HG02759 (cell line): ENCODE measurements at regions not wholly inside any gene's neighbourhood (a gene's known extent, or its start where the extent isn't known, plus 50 kb on each side); places are given as distances from the start of the nearest gene placed in this dataset.

ENCODE experiments used
- ATAC-seq: cut with Tn5 transposase; IDR thresholded peaks from one replicate; pipeline ENCODE4 v1.9.1; 2021; ENCODE audit warnings: mild to moderate bottlenecking, moderate library complexity; ENCODE audit not compliant: unreplicated experiment

DNA sequence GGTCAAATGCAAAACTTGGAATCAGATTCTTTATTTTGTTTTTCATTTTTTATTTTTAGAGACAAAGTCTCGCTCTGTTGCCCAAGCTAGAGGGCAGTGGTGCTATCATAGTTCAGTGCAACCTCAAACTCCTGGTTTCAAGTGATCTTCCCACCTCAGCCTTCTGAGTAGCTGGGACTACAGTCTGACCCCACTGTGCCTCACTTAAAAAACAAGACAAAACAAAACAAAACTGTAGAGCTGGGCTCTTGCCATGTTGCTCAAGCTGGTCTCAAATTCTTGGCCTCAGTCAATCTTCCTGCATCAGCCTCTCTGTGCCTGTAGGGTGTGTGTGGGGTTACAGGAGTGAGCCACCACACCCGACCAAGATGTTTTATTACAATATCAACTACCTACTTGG lies 396.0 kb upstream of the USP24 start:
- ATAC-seq = no peak

DNA sequence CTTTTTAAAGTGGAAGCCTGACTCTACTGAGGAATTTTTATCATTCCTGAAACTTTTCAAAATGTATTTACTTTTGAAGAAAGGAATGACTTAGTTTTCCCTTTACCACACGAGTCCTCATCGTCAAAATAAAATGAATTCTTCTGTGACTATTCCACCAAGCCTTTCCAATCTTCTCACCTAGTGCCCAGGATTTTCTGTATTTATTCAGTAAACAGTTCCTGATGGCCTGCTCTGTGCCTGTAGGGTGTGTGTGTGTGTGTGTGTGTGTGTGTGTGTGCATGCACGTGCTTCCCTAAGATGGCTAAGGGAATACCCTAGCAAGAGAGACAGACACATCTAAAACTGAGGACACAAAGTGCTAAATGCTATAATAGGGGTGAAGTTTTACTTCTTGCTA lies 395.0 kb upstream of the USP24 start:
- ATAC-seq = no peak

DNA sequence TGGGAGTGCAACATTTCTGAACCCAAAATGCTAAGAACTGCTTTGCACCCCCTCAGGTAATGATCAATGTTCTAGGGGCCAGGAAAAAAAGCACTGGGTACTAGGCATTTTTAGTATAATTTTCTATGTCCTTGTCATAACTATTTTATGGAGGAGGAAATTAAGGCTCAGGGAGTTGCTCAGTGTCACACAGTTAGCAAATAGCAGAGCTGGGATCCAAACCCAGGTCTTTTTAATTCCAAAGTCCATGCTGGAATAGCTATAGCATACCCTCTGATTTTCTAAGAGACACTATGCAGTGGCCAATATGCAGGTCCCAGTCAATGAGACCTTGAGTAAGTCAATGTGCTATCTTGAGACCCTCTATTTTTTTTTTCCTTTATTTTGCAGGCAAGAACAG lies 394.5 kb upstream of the USP24 start:
- no peak for ATAC-seq

GRCh38 chr1:55605155-55605554 lies 390.0 kb upstream of the USP24 start:
- ATAC-seq = no peak

DNA sequence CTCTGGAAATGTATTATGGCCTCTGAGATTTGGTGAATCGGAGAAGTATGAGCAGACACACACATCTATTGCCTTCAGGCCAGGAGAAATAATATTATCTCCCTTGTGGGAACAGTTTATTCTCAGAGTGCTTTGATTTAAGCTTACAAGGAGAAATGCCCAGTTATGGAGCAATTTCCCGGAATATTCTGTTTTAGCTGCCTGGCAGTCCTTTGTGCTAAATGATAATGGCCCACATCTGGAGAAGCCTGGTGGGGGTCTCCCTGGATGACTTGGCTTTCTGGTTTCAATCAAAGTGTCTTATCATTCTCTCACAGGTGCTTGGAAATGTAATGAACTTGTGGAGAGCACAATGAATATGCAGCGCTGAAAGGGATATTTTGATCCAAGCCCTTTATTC lies 389.6 kb upstream of the USP24 start:
- no peak for ATAC-seq

DNA sequence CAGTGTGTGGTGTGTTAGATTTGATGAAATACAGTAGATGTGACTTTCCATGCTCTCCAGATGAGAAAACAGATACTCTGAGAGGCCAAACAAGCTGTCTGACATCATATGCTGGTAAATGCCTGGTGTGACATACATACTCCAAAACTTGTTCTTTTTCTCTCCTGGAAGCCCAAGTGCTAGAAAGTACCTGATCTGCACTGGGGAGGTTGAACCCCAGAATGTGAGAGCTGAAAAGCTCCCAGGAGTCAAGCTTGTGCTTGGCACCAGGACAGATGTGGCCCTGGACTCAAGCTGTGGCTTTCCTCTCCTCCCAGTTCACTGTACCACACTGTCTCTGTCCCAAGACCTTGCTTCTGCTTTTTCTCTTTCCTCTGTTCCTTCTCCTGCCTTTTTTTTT lies 389.0 kb upstream of the USP24 start:
- no peak for ATAC-seq

DNA sequence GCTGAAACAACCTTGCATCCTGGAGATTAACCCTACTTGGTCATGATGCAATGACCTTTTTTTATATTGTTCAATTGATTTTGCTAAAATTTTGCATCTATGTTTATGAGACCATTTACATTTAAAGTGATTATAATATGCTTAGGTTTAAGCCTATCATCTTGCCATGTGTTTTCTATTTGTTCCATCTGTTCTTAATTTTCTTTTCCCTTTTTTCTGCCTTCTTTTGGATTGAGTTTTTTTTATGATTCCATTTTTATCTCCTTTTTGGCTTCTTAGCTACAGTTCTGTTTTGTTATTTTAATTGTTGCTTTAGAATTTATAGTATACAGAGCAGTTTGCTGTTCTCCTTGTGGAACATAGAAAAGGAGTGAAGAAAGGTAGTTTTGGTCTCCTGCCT lies 385.1 kb upstream of the USP24 start:
- no peak for ATAC-seq

DNA sequence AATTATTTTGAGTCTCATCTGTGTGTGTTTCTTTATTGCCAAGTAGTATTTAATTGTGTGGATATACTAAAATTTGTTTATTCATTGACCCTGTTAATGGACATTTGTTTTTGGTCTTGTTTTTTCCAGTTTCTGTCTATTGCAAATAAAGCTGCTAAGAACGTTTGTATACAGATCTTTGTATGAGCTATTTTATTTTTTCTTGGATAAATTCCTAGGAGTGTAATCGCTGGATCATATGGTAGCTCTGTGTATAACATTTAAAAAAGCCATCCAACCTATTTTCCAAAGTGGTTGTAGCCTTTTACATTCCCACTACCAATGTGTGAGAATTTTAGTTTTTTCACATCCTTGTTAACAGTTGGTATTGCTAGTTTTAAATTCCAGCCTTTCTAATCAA lies 382.7 kb upstream of the USP24 start:
- ATAC-seq = no peak

DNA sequence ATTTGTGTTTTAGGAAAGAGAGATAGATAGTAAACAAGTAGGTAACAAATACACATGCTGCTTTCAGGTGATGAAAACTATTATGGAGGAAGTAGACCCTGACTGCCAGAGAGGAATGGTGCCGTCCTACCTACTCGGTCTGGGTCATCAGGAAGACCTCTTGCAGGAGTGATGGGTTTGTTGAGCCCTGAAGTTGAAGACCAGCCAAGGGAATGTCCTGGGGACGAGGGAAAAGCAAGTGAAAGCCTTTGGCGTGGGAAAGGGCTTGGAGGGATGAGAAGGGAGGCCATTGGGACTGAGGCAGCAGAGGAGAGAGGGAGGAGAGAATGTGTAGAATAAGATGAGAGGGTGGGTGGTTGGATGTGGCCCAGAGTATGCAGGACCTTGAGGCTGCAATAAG lies 379.5 kb upstream of the USP24 start:
- no peak for ATAC-seq

- ATAC-seq = no peak
Measured at GRCh38 chr1:55593298-55593697, 378.1 kb upstream of the USP24 start.

GRCh38 chr1:55592122-55592521 lies 377.0 kb upstream of the USP24 start:
- ATAC-seq = no peak

DNA sequence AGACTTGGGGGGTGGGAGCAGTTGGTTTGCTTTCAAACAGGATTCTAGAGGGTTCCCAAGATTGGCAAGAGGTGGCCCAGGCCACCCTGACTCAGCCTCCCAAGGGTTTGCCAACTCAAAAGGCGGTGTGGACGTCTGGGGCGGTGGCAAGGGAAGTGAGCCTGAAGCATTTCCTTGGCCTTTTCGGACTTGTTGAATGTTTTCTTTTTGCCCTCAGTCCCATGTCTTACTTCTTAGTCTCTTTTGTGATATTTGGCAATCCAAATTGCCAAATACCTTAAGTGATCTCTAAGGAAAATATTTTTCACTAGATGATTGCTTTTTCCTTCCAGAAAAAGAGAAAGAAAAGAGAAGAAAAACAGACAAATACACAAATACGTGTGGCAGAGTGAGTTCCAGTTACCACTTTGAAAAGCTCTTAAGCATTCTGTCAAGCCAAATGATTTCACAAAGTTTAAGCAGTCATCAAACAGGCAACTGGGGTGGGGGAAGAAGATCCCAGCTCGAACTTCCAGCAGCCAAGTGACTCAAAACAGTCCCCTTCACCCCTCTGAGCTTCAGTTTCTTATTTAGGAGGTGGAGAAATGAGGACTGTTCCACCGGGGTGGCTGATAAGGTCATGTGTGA lies 374.6 kb upstream of the USP24 start:
- ATAC-seq = no peak

DNA sequence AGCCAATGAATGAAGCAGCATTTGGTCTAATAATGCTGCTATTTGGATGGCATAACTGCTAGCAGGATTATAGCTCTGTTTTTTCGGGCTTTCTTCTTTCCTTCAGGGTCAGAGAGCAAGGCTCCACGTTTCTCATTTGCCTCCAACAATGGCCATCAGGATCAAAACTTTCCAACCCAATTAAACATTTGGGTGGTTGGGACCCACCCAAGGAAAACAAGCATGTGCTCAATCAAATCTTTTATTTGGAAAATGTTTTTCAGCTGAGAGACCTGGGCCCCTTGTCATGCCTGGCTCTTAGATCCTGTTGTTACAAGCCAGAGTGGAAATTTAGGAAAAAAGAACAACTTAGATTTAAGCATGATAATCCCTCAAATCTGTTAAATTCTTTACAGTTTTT lies 373.1 kb upstream of the USP24 start:
- no peak for ATAC-seq

DNA sequence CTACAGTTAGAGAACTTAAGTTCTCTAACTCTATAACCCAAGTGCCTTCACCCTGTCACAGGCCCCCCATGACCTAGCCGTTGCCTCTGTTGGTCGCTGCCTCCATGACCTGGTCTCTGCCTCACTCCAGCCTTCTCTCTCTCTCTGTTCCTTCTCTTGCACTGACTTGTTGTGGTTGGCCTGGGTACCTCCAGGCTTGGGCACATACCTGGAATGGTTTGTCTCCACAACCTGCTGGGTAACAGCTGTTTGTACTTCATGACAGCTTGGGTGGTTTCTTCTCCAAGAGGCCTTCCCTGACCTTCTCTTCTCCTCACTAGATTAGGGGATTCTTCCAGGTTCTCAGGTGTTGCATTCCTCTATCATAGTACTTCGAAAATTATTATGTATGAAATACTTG lies 371.6 kb upstream of the USP24 start:
- ATAC-seq = no peak

- ATAC-seq = no peak
Measured at GRCh38 chr1:55585402-55585792, 370.2 kb upstream of the USP24 start.

GRCh38 chr1:55584526-55585401 lies 369.6 kb upstream of the USP24 start:
- no peak for ATAC-seq

- no peak for ATAC-seq
Measured at GRCh38 chr1:55582084-55582483, 366.9 kb upstream of the USP24 start.

DNA sequence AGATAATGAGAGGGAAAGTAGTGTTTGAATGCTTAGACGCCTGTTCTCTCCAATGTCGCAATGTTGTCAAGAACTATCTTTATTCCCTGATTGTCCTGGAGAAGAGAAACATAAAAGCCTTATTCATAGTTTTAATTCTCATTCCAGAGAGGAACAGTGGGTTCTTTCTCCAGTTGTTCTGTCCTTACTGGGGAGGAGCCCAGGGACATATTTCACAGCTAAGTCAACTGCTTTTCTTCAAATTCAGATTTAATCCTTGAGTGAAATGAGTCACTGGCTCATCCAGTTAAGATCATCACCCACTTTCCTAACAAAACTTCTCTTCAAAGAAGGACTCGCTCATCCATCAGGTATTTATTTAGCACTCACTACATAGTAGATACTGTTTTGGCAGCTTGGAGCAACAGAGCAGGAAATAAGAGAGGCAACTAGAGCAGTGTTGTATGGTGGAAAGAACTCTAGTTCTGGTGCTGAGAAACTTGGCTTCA lies 365.7 kb upstream of the USP24 start:
- ATAC-seq = no peak

- no peak for ATAC-seq
Measured at GRCh38 chr1:55579332-55580001, 364.3 kb upstream of the USP24 start.

- no peak for ATAC-seq
Measured at GRCh38 chr1:55578646-55579045, 363.5 kb upstream of the USP24 start.

DNA sequence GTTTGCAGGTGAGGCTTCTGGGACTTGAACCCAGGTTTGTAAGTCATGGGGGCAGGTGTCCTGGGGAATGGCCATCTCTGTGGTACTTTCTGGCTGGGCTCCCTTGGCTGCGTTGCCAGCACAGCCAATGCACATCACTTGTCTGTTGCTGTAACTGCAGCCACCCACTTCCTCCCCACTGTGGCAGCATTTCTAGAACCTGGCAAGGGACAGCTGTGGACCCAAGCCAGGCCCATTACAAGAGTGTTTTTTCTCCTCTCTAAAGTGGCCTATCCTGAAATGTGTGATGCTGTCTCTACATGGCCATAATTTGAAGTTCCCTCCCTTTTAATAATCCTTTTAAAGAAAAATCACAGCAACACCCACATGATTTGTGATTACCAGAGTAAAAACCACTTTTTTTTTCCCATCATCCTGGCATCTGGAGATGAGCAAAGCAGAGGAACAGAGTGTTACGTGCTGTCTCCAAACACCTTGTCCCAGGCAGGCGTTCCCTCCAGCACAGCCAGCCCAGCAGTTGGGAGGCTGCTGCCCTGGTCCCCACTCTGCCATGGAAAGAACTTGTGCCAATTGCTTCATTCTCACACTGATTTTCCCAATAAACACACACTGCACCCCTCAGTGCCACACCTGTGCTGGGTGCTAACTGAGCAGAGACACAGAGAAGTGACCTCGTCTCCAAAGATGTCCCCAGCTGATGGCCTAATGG lies 360.6 kb upstream of the USP24 start:
- no peak for ATAC-seq
